ENCODE measurements at regions not wholly inside any gene's neighbourhood (a gene's known extent, or its start where the extent isn't known, plus 50 kb on each side); places are given as distances from the start of the nearest gene placed in this dataset.

- TF ChIP-seq CTCF (IDR thresholded peaks at IDR 0.05) (peak; percentile 49 to 80 (median 64)), POLR2A (IDR thresholded peaks at IDR 0.05) (no peak)
Measured at GRCh38 chr1:89454845-89455521, 69.6 kb upstream of the LRRC8B start.

All from heart left ventricle (tissue), 13 donors.